ENCODE measurements at regions not wholly inside any gene's neighbourhood (a gene's known extent, or its start where the extent isn't known, plus 50 kb on each side); places are given as distances from the start of the nearest gene placed in this dataset.

GRCh38 chr16:61580579-61580978, 455.7 kb downstream of the CDH8 start:
- Histone ChIP-seq H3K9me3 (no peaks in the 10 kb centered on the region), H3K27me3 (no peaks in the 10 kb centered on the region), H3K36me3 (no peaks in the 10 kb centered on the region), H3K4me3 (no peak overlapping the region), H3K27ac (no peak overlapping the region), H3K4me1 (no peaks in the 10 kb centered on the region)
- no peak for TF ChIP-seq POLR2AphosphoS5 (IDR thresholded peaks at IDR 0.05)
- TF ChIP-seq CTCF (IDR thresholded peaks at IDR 0.05), result no peak
- TF ChIP-seq POLR2A (IDR thresholded peaks at IDR 0.05), result no peak
- DNase-seq (ENCODE audit: low spot score in 2 of 2), result no peak
- WGBS, result 97% methylated on average over 15 of the region's 17 CpGs

GRCh38 chr16:61579195-61579594, 457.0 kb downstream of the CDH8 start:
- no peaks in the 10 kb centered on the region for H3K4me1 ChIP-seq
- WGBS, result 40% methylated on average over 2 of the region's 2 CpGs
- no peaks in the 10 kb centered on the region for H3K27me3 ChIP-seq
- no peak overlapping the region for H3K27ac ChIP-seq
- no peak overlapping the region for H3K4me3 ChIP-seq
- H3K36me3 ChIP-seq, result no peaks in the 10 kb centered on the region
- no peaks in the 10 kb centered on the region for H3K9me3 ChIP-seq
- TF ChIP-seq CTCF (IDR thresholded peaks at IDR 0.05), result no peak
- no peak for TF ChIP-seq POLR2AphosphoS5 (IDR thresholded peaks at IDR 0.05)
- TF ChIP-seq EP300 (IDR thresholded peaks at IDR 0.05), result no peak
- TF ChIP-seq POLR2A (IDR thresholded peaks at IDR 0.05), result no peak
- DNase-seq (ENCODE audit: low spot score in 2 of 2), result no peak

GRCh38 chr16:61576476-61576875, 459.8 kb downstream of the CDH8 start:
- no peak for TF ChIP-seq POLR2A (IDR thresholded peaks at IDR 0.05)
- no peak for TF ChIP-seq POLR2AphosphoS5 (IDR thresholded peaks at IDR 0.05)
- TF ChIP-seq CTCF (IDR thresholded peaks at IDR 0.05), result no peak
- no peak for TF ChIP-seq EP300 (IDR thresholded peaks at IDR 0.05)
- Histone ChIP-seq H3K27me3 (no peaks in the 10 kb centered on the region), H3K4me3 (no peak overlapping the region), H3K27ac (no peak overlapping the region), H3K36me3 (no peaks in the 10 kb centered on the region), H3K4me1 (no peaks in the 10 kb centered on the region), H3K9me3 (no peaks in the 10 kb centered on the region)
- no peak for DNase-seq (ENCODE audit: low spot score in 2 of 2)
- 92% methylated on average over 5 of the region's 5 CpGs for WGBS

GRCh38 chr16:61575617-61576016, 460.6 kb downstream of the CDH8 start:
- Histone ChIP-seq H3K9me3 (no peaks in the 10 kb centered on the region), H3K27me3 (no peaks in the 10 kb centered on the region), H3K4me3 (no peak overlapping the region), H3K36me3 (no peaks in the 10 kb centered on the region), H3K4me1 (no peaks in the 10 kb centered on the region), H3K27ac (no peak overlapping the region)
- WGBS, result 89% methylated on average over 3 of the region's 3 CpGs
- TF ChIP-seq POLR2A (IDR thresholded peaks at IDR 0.05) (no peak), EP300 (IDR thresholded peaks at IDR 0.05) (no peak), CTCF (IDR thresholded peaks at IDR 0.05) (no peak), POLR2AphosphoS5 (IDR thresholded peaks at IDR 0.05) (no peak)
- DNase-seq (ENCODE audit: low spot score in 2 of 2), result no peak

- H3K27ac ChIP-seq, result no peak overlapping the region
- H3K27me3 ChIP-seq, result no peaks in the 10 kb centered on the region
- no peak for DNase-seq (ENCODE audit: low spot score in 2 of 2)
- WGBS, result 31% methylated on average over 2 of the region's 2 CpGs
- H3K9me3 ChIP-seq, result no peaks in the 10 kb centered on the region
- TF ChIP-seq POLR2A (IDR thresholded peaks at IDR 0.05), result no peak
- TF ChIP-seq CTCF (IDR thresholded peaks at IDR 0.05), result no peak
- no peak for TF ChIP-seq POLR2AphosphoS5 (IDR thresholded peaks at IDR 0.05)
- TF ChIP-seq EP300 (IDR thresholded peaks at IDR 0.05), result no peak
- H3K4me1 ChIP-seq, result peaks cover 5% of the 10 kb centered on the region
- no peak overlapping the region for H3K4me3 ChIP-seq
- H3K36me3 ChIP-seq, result no peaks in the 10 kb centered on the region
These were observed 467.2 kb downstream of the CDH8 start for GRCh38 chr16:61569028-61569427.
